B cell (primary cell): ENCODE measurements at regions not wholly inside any gene's neighbourhood (a gene's known extent, or its start where the extent isn't known, plus 50 kb on each side); places are given as distances from the start of the nearest gene placed in this dataset.

ENCODE experiments used
- ATAC-seq: fragments of 200-7000 bp; cut with Tn5 transposase; one replicate; pipeline ENCODE4 v1.10.0; 2021; ENCODE audit warnings: low read depth, mild to moderate bottlenecking, moderate number of reproducible peaks, moderate library complexity
- CTCF ChIA-PET: fragments of 350-600 bp; sonication (Branson Sonifier 250); formaldehyde crosslinking; loops from one replicate; lab custom pipeline; 2021; ENCODE audit warnings: antibody characterized with exemption, inconsistent platforms; lab: Charles Lee
- POLR2A ChIA-PET: fragments of 350-600 bp; sonication (Branson Sonifier 250); formaldehyde crosslinking; loops from one replicate; lab custom pipeline; 2021; ENCODE audit warnings: antibody characterized with exemption; lab: Charles Lee
- DNase-seq: peaks from one replicate; pipeline ENCODE4 v3.0.0; 2013
- H2AFZ ChIP-seq: 2 replicates; pipeline ENCODE4 v1.6.1; 2012; ENCODE audit warnings: mild to moderate bottlenecking, low read depth, low read length; ENCODE audit not compliant: insufficient read depth, poor library complexity, severe bottlenecking
- H3K27ac ChIP-seq, 2 donors: 1 replicate in 1 of 2; 2 replicates in 1 of 2; pipeline ENCODE4 v1.5.1; 2012 to 2013; ENCODE audit warnings: low read length in 2 of 2, mild to moderate bottlenecking in 2 of 2, moderate library complexity in 1 of 2
- H3K27me3 ChIP-seq, 4 experiments: fragments of 200-600 bp in 1 of 4; sonication (generic) in 1 of 4; replicated peaks in 1 of 4; 1 replicate in 2 of 4; 2 replicates in 2 of 4; pipeline versions ENCODE4 v1.6.1 to v1.7.0; 2013 to 2016; ENCODE audit warnings: low read length in 3 of 4, mild to moderate bottlenecking in 2 of 4, mixed read lengths in 1 of 4, moderate library complexity in 1 of 4; ENCODE audit not compliant: insufficient read depth in 4 of 4, control insufficient read depth in 3 of 4; ENCODE audit errors: control extremely low read depth in 1 of 4
- H3K36me3 ChIP-seq, 2 experiments: replicated peaks in 1 of 2; 1 replicate in 1 of 2; 2 replicates in 1 of 2; pipeline versions ENCODE4 v1.6.1 to v1.7.1; 2013; ENCODE audit warnings: low read length in 1 of 2; ENCODE audit not compliant: insufficient read depth in 2 of 2, control insufficient read depth in 1 of 2; ENCODE audit errors: control extremely low read depth in 1 of 2, extremely low read depth in 1 of 2
- H3K4me1 ChIP-seq, 2 donors: fragments of 200-600 bp in 1 of 2; sonication (generic) in 1 of 2; 1 replicate in 1 of 2; 2 replicates in 1 of 2; pipeline versions ENCODE4 v1.5.1 to v1.6.1; 2013 to 2017; ENCODE audit warnings: low read length in 2 of 2; ENCODE audit not compliant: control insufficient read depth in 2 of 2, insufficient read depth in 2 of 2
- H3K4me2 ChIP-seq: replicated peaks from 2 replicates; pipeline ENCODE3; 2012; ENCODE audit warnings: mild to moderate bottlenecking, low read depth, low read length; ENCODE audit not compliant: poor library complexity, severe bottlenecking
- H3K4me3 ChIP-seq, 5 experiments: fragments of 200-600 bp in 1 of 5; sonication (generic) in 1 of 5; 1 replicate in 3 of 5; 2 replicates in 2 of 5; pipeline versions ENCODE4 v1.5.1 to v1.7.0; 2011 to 2016; ENCODE audit warnings: low read length in 4 of 5, mild to moderate bottlenecking in 4 of 5, low read depth in 2 of 5, control low read depth in 1 of 5, moderate library complexity in 1 of 5; ENCODE audit not compliant: insufficient read depth in 1 of 5; ENCODE audit errors: control extremely low read depth in 1 of 5, extremely low read depth in 1 of 5
- H3K79me2 ChIP-seq: fragments of 200-600 bp; sonication (generic); one replicate; pipeline ENCODE4 v1.6.0; 2016; ENCODE audit warnings: low read length; ENCODE audit not compliant: control insufficient read depth, insufficient read depth
- H3K9ac ChIP-seq: fragments of 200-600 bp; sonication (generic); 2 replicates; pipeline ENCODE4 v1.6.1; 2017; ENCODE audit warnings: mild to moderate bottlenecking, low read length, moderate library complexity
- H3K9me3 ChIP-seq, 3 donors: one replicate each; pipeline versions ENCODE4 v1.6.1 to v1.7.1; 2013; ENCODE audit warnings: low read length in 2 of 3; ENCODE audit not compliant: control insufficient read depth in 2 of 3, insufficient read depth in 1 of 3; ENCODE audit errors: control extremely low read depth in 1 of 3
- H4K20me1 ChIP-seq: 2 replicates; pipeline ENCODE4 v1.6.0; 2012; ENCODE audit warnings: mild to moderate bottlenecking, low read length; ENCODE audit not compliant: insufficient read depth, control insufficient read depth, poor library complexity, severe bottlenecking
- H3K27ac Mint-ChIP-seq: one replicate; pipeline ENCODE4 v1.8.0; 2021; ENCODE audit warnings: mixed read lengths
- H3K27me3 Mint-ChIP-seq: one replicate; pipeline ENCODE4 v1.8.0; 2021; ENCODE audit warnings: mixed read lengths
- H3K4me1 Mint-ChIP-seq: one replicate; pipeline ENCODE4 v1.8.0; 2021; ENCODE audit warnings: mixed read lengths
- H3K4me3 Mint-ChIP-seq: one replicate; pipeline ENCODE4 v1.8.0; 2021; ENCODE audit warnings: mixed read lengths
- H3K9me3 Mint-ChIP-seq: one replicate; pipeline ENCODE4 v1.8.0; 2022; ENCODE audit warnings: mixed read lengths; ENCODE audit not compliant: insufficient read depth
- EZH2 ChIP-seq: IDR thresholded peaks from 2 replicates; pipeline ENCODE4 v1.6.1; 2012; ENCODE audit warnings: borderline replicate concordance, low read depth, mild to moderate bottlenecking, moderate library complexity, low read length; ENCODE audit not compliant: insufficient read depth, poor library complexity, severe bottlenecking
- WGBS: methylation state at CpG from one replicate; pipeline ENCODE4 v1.1.5; 2013; ENCODE audit warnings: missing lambda C conversion rate; ENCODE audit not compliant: insufficient coverage; 5-methylcytosine and 5-hydroxymethylcytosine counted together
- intact Hi-C: fragments of 100-400 bp; cut with micrococcal nuclease; formaldehyde crosslinking; loops from one replicate; pipeline ENCODE4 v1.10.0; 2022
- TF ChIP-seq, protein P1 (sequence below): fragments of 200-600 bp; IDR thresholded peaks from one replicate; pipeline ENCODE4 v1.8.0; 2022; ENCODE audit warnings: antibody characterized with exemption, mild to moderate bottlenecking

DNA sequence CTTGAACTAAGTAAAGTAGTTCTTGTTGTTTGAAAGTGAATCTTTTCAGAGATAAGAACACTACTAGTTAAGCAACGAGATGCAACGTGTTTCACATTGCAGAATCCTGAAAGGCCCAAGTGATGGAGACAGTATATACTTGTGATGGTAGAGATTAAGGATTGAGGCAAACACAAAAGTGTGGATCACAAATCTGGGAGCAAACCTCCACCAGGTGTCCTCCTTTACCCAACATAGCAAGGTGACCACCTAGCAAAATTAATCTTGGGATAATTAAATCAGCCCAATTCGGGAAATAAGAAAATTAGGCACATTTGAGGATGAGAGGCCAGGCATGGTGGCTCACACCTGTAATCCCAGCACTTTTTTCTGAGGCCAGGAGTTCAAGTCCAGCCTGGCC lies 563.9 kb downstream of the DACH1 start:
- ChIA-PET CTCF (no interaction called here), POLR2A (no interaction called here)
- intact Hi-C loops = no loop called here
- H3K27me3 Mint-ChIP-seq = no peaks in the 10 kb centered on the region
- no peak overlapping the region for H2AFZ ChIP-seq
- no peak overlapping the region for H3K4me2 ChIP-seq
- no peak overlapping the region for H3K27ac Mint-ChIP-seq
- H3K4me1 ChIP-seq = no peaks in the 10 kb centered on the region
- no peaks in the 10 kb centered on the region for H3K27me3 ChIP-seq
- H3K9me3 ChIP-seq = no peaks in the 10 kb centered on the region
- TF ChIP-seq EZH2 = no peak
- TF ChIP-seq, protein P1, sequence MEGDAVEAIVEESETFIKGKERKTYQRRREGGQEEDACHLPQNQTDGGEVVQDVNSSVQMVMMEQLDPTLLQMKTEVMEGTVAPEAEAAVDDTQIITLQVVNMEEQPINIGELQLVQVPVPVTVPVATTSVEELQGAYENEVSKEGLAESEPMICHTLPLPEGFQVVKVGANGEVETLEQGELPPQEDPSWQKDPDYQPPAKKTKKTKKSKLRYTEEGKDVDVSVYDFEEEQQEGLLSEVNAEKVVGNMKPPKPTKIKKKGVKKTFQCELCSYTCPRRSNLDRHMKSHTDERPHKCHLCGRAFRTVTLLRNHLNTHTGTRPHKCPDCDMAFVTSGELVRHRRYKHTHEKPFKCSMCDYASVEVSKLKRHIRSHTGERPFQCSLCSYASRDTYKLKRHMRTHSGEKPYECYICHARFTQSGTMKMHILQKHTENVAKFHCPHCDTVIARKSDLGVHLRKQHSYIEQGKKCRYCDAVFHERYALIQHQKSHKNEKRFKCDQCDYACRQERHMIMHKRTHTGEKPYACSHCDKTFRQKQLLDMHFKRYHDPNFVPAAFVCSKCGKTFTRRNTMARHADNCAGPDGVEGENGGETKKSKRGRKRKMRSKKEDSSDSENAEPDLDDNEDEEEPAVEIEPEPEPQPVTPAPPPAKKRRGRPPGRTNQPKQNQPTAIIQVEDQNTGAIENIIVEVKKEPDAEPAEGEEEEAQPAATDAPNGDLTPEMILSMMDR = no peak
- no peaks in the 10 kb centered on the region for H4K20me1 ChIP-seq
- no peak overlapping the region for H3K9ac ChIP-seq
- no peak overlapping the region for H3K4me3 Mint-ChIP-seq
- no peak for ATAC-seq
- H3K27ac ChIP-seq = no peak overlapping the region
- no peaks in the 10 kb centered on the region for H3K9me3 Mint-ChIP-seq
- H3K79me2 ChIP-seq = no peaks in the 10 kb centered on the region
- no peak for DNase-seq
- no peaks in the 10 kb centered on the region for H3K4me1 Mint-ChIP-seq
- H3K4me3 ChIP-seq = no peak overlapping the region
- WGBS = 81% methylated on average over 3 of the region's 3 CpGs
- no peaks in the 10 kb centered on the region for H3K36me3 ChIP-seq

DNA sequence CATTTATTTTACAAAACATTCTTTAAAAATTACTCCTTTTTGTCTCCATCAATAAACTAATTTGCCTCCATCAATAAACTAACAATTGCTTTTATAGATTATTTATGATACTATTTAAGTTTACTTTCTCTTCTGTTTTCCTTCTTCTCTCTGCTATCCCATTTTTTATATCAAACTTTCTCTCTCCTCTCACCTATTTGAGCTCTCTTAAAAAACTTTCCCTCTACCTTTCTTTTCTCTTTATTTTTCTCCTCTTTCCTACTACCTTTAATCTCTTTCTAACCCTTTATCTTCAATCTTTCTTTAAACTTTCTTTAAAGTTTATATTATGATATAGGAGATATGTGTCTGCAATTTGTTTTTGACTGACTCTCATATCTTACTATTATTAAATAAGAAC lies 566.4 kb downstream of the DACH1 start:
- CTCF ChIA-PET = no interaction called here

More for the DNA sequence above, 566.4 kb downstream of the DACH1 start:
- POLR2A ChIA-PET = no interaction called here
- TF ChIP-seq, protein P1 = no peak
- no peak for TF ChIP-seq EZH2
- Mint-ChIP-seq H3K4me3 (no peak overlapping the region), H3K9me3 (peaks cover 3% of the 10 kb centered on the region), H3K27ac (no peak overlapping the region), H3K27me3 (peaks cover 4% of the 10 kb centered on the region), H3K4me1 (no peaks in the 10 kb centered on the region)
- no peak overlapping the region for H3K27ac ChIP-seq
- H2AFZ ChIP-seq = no peak overlapping the region
- no peaks in the 10 kb centered on the region for H3K36me3 ChIP-seq
- DNase-seq (no peak), ATAC-seq (no peak)
- no peaks in the 10 kb centered on the region for H3K79me2 ChIP-seq
- no peak overlapping the region for H3K4me2 ChIP-seq
- no peaks in the 10 kb centered on the region for H3K9me3 ChIP-seq
- H3K9ac ChIP-seq = no peak overlapping the region
- no peak overlapping the region for H3K4me3 ChIP-seq
- intact Hi-C loops = no loop called here
- H4K20me1 ChIP-seq = no peaks in the 10 kb centered on the region
- no peaks in the 10 kb centered on the region for H3K27me3 ChIP-seq
- H3K4me1 ChIP-seq = no peaks in the 10 kb centered on the region
